Activated naive CD8-positive, alpha-beta T cell treated with anti-CD3 and anti-CD28 coated beads, Interleukin-2, amount 50 U/mL, for 24 hours (primary cell): ENCODE measurements at regions not wholly inside any gene's neighbourhood (a gene's known extent, or its start where the extent isn't known, plus 50 kb on each side); places are given as distances from the start of the nearest gene placed in this dataset.

ENCODE experiments used
- ATAC-seq: fragments of 150-1000 bp; cut with Tn5 transposase; one replicate; pipeline ENCODE4 v1.10.0; 2021
- DNase-seq: peaks from one replicate; pipeline ENCODE4 v3.0.0; 2021
- H3K27ac Mint-ChIP-seq: one replicate; pipeline ENCODE4 v1.8.0; 2021; ENCODE audit warnings: mild to moderate bottlenecking, mixed read lengths
- H3K27me3 Mint-ChIP-seq: one replicate; pipeline ENCODE4 v1.8.0; 2021; ENCODE audit warnings: mixed read lengths
- H3K36me3 Mint-ChIP-seq: one replicate; pipeline ENCODE4 v1.8.0; 2021; ENCODE audit warnings: low read depth, mixed read lengths
- H3K4me1 Mint-ChIP-seq: one replicate; pipeline ENCODE4 v1.8.0; 2021; ENCODE audit warnings: mixed read lengths
- H3K4me3 Mint-ChIP-seq: one replicate; pipeline ENCODE4 v1.8.0; 2021; ENCODE audit warnings: mild to moderate bottlenecking, moderate library complexity, mixed read lengths
- H3K9me3 Mint-ChIP-seq: one replicate; pipeline ENCODE4 v1.8.0; 2021; ENCODE audit warnings: mixed read lengths

DNA sequence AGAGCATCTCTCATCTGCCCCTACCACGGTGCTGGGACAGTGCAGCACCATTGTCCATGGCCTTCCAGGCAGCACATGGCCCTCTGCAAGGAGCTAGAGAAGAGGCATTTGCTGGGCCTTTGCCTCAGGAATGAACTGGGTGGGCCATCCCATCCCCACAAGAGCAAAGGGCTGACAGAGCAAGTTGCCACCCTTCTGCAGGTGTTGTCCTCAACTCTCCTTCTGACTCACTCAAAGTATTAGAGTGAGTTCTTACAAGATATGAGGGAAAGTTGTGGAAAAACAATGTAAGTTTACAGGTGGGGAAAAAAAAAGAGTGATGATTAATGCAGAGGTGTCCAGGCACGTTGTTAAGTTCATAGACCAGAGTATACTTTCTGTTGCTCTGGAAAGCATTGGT is 261.2 kb downstream of the SKIDA1 start:
- DNase-seq (no peak), ATAC-seq (peak; percentile 33)
- Mint-ChIP-seq H3K4me3 (no peak overlapping the region), H3K4me1 (no peaks in the 10 kb centered on the region), H3K36me3 (no peaks in the 10 kb centered on the region), H3K9me3 (no peaks in the 10 kb centered on the region), H3K27ac (no peak overlapping the region), H3K27me3 (peaks cover 1% of the 10 kb centered on the region)

DNA sequence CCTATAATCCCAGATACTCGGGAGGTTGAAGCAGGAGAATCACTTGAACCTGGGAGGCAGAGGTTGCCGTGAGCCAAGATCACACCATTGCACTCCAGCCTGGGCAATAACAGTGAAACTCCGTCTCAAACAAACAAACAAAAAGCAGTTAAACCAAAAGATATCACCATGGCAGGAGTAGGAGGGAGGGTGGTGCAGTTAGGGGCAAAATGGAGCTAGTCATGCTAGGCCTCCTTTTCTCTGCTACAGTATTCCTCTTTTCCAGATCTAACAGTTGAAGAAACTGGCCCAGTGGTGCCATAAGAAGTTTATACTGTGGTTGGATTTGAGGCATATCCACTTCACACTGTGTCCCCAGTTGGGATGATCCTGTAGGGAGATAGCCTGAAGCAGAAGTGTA is 261.6 kb downstream of the SKIDA1 start:
- Mint-ChIP-seq H3K9me3 (no peaks in the 10 kb centered on the region), H3K4me1 (no peaks in the 10 kb centered on the region), H3K27me3 (peaks cover 1% of the 10 kb centered on the region), H3K4me3 (no peak overlapping the region), H3K36me3 (no peaks in the 10 kb centered on the region), H3K27ac (no peak overlapping the region)
- no peak for DNase-seq
- ATAC-seq = no peak

DNA sequence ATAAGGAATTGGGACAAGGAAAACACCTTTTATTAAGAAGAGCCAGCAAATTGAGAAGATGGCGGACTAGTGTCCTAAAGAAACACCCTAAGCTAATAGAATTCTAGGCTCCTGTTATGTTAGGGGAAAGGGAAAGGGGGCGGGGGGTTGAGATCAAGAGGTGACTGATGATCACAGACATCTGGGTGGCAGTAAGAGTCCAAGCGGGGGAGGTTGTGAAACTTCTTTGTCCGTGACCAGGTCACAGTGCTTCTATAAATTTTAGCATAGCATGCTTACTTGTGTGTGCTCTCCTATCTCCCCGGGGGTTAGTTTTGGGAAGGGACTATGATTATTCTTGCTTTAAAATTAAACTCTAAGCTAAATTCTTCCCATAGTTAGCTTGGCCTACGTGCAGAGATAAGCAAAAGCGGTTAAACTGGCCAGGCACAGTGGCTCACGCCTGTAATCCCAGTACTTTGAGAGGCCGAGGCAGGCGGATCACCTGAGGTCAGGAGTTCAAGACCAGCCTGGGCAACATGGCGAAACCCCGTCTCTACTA is 262.1 kb downstream of the SKIDA1 start:
- no peaks in the 10 kb centered on the region for H3K36me3 Mint-ChIP-seq
- peaks cover 1% of the 10 kb centered on the region for H3K27me3 Mint-ChIP-seq
- DNase-seq = no peak
- no peaks in the 10 kb centered on the region for H3K9me3 Mint-ChIP-seq
- no peaks in the 10 kb centered on the region for H3K4me1 Mint-ChIP-seq
- no peak overlapping the region for H3K4me3 Mint-ChIP-seq
- ATAC-seq = no peak
- H3K27ac Mint-ChIP-seq = no peak overlapping the region

GRCh38 chr10:21261842-21262294 is 263.6 kb downstream of the SKIDA1 start:
- Mint-ChIP-seq H3K4me1 (no peaks in the 10 kb centered on the region), H3K27ac (no peak overlapping the region), H3K9me3 (no peaks in the 10 kb centered on the region), H3K4me3 (no peak overlapping the region), H3K36me3 (no peaks in the 10 kb centered on the region), H3K27me3 (peaks cover 1% of the 10 kb centered on the region)
- ATAC-seq (no peak), DNase-seq (no peak)

- H3K36me3 Mint-ChIP-seq = no peaks in the 10 kb centered on the region
- DNase-seq = no peak
- H3K4me3 Mint-ChIP-seq = no peak overlapping the region
- no peak overlapping the region for H3K27ac Mint-ChIP-seq
- H3K27me3 Mint-ChIP-seq = peaks cover 1% of the 10 kb centered on the region
- no peaks in the 10 kb centered on the region for H3K4me1 Mint-ChIP-seq
- ATAC-seq = no peak
- H3K9me3 Mint-ChIP-seq = no peaks in the 10 kb centered on the region
These were observed 264.9 kb downstream of the SKIDA1 start for GRCh38 chr10:21260506-21261149.

GRCh38 chr10:21260066-21260465 is 265.4 kb downstream of the SKIDA1 start:
- no peak for DNase-seq
- no peak overlapping the region for H3K4me3 Mint-ChIP-seq
- no peak for ATAC-seq
- H3K27me3 Mint-ChIP-seq = no peaks in the 10 kb centered on the region
- no peaks in the 10 kb centered on the region for H3K9me3 Mint-ChIP-seq
- no peaks in the 10 kb centered on the region for H3K4me1 Mint-ChIP-seq
- H3K36me3 Mint-ChIP-seq = no peaks in the 10 kb centered on the region
- no peak overlapping the region for H3K27ac Mint-ChIP-seq

GRCh38 chr10:21257919-21258318 is 267.6 kb downstream of the SKIDA1 start:
- H3K36me3 Mint-ChIP-seq = no peaks in the 10 kb centered on the region
- no peaks in the 10 kb centered on the region for H3K4me1 Mint-ChIP-seq
- no peak overlapping the region for H3K27ac Mint-ChIP-seq
- ATAC-seq (no peak), DNase-seq (no peak)
- no peak overlapping the region for H3K4me3 Mint-ChIP-seq
- H3K27me3 Mint-ChIP-seq = no peaks in the 10 kb centered on the region
- H3K9me3 Mint-ChIP-seq = no peaks in the 10 kb centered on the region

GRCh38 chr10:21257191-21257590 is 268.3 kb downstream of the SKIDA1 start:
- Mint-ChIP-seq H3K27ac (no peak overlapping the region), H3K27me3 (no peaks in the 10 kb centered on the region), H3K9me3 (no peaks in the 10 kb centered on the region), H3K36me3 (no peaks in the 10 kb centered on the region), H3K4me1 (no peaks in the 10 kb centered on the region), H3K4me3 (no peak overlapping the region)
- DNase-seq (no peak), ATAC-seq (no peak)

GRCh38 chr10:21249435-21249834 is 276.0 kb downstream of the SKIDA1 start:
- Mint-ChIP-seq H3K4me1 (no peaks in the 10 kb centered on the region), H3K4me3 (no peak overlapping the region), H3K36me3 (no peaks in the 10 kb centered on the region), H3K27ac (no peak overlapping the region), H3K27me3 (peaks cover 5% of the 10 kb centered on the region), H3K9me3 (no peaks in the 10 kb centered on the region)
- DNase-seq (no peak), ATAC-seq (no peak)

GRCh38 chr10:21247592-21247991 is 277.9 kb downstream of the SKIDA1 start:
- Mint-ChIP-seq H3K9me3 (no peaks in the 10 kb centered on the region), H3K27me3 (peaks cover 7% of the 10 kb centered on the region), H3K36me3 (no peaks in the 10 kb centered on the region), H3K4me1 (no peaks in the 10 kb centered on the region), H3K4me3 (no peak overlapping the region), H3K27ac (no peak overlapping the region)
- no peak for ATAC-seq
- no peak for DNase-seq

DNA sequence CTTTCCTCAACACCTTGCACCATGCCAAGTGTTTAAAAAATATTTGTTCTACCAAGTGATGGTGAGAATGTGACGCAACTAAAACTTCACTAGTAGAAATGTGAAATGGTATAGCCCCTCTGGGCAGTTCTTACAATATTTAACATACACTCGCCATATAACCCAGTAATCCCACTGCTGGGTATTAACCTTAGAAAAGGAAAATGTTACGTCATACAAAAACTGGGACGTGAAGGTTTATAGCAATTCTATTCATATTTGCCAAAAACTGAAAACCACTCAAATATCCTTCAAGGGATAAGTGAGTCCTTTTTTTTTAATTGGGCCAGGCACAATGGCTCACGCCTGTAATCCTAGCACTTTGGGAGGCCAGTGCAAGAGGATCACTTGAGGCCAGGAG is 279.3 kb downstream of the SKIDA1 start:
- Mint-ChIP-seq H3K4me1 (no peaks in the 10 kb centered on the region), H3K27ac (no peak overlapping the region), H3K36me3 (no peaks in the 10 kb centered on the region), H3K27me3 (peaks cover 7% of the 10 kb centered on the region), H3K9me3 (no peaks in the 10 kb centered on the region), H3K4me3 (no peak overlapping the region)
- DNase-seq (no peak), ATAC-seq (no peak)

- ATAC-seq (no peak), DNase-seq (no peak)
- H3K36me3 Mint-ChIP-seq = no peaks in the 10 kb centered on the region
- H3K4me3 Mint-ChIP-seq = no peak overlapping the region
- no peaks in the 10 kb centered on the region for H3K4me1 Mint-ChIP-seq
- H3K27ac Mint-ChIP-seq = no peak overlapping the region
- H3K27me3 Mint-ChIP-seq = peaks cover 5% of the 10 kb centered on the region
- no peaks in the 10 kb centered on the region for H3K9me3 Mint-ChIP-seq
These were observed 281.7 kb downstream of the SKIDA1 start for GRCh38 chr10:21243748-21244257.

DNA sequence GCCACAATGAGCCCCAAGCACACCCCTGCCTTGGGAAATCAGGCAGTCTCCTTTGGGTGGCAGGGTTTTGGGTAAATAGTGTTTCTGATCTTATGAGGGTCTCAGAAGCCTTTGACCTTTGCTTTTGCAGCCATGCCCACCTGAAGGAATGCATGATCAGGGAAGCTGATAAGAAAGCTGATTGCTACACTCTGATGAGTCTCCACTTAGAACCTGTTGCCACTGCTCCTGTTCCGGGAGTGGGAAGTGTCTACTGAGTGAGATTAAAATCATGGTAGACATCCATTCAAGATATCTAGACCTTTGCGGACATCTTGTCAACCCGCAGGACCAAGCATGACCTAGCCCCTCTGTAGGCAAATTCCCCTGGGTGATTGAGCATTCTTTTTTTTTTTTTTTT is 282.6 kb downstream of the SKIDA1 start:
- peaks cover 5% of the 10 kb centered on the region for H3K27me3 Mint-ChIP-seq
- ATAC-seq (no peak), DNase-seq (no peak)
- no peaks in the 10 kb centered on the region for H3K36me3 Mint-ChIP-seq
- H3K27ac Mint-ChIP-seq = no peak overlapping the region
- no peaks in the 10 kb centered on the region for H3K9me3 Mint-ChIP-seq
- H3K4me3 Mint-ChIP-seq = no peak overlapping the region
- H3K4me1 Mint-ChIP-seq = no peaks in the 10 kb centered on the region

DNA sequence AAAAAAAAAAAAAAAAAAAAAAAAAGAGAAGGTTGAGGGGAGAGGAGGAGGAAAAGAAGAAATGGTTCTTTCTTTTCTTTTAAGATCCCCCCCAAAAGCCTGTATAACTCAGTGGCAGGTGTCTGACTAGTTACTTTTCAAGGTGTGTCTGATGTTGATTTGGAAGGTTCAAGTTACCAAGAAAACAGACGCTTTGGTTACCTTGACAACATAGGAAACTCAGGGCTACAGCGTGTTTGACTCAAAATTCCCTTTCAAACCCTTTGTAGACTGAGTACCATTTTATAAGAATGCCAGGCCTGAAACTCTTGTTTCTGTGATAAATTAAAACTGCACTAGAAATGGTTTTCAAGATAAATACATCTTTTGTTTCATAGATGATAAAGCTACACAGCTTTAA is 286.8 kb downstream of the SKIDA1 start:
- H3K9me3 Mint-ChIP-seq = no peaks in the 10 kb centered on the region
- DNase-seq (no peak), ATAC-seq (no peak)
- no peaks in the 10 kb centered on the region for H3K36me3 Mint-ChIP-seq
- H3K4me1 Mint-ChIP-seq = no peaks in the 10 kb centered on the region
- H3K4me3 Mint-ChIP-seq = no peak overlapping the region
- H3K27me3 Mint-ChIP-seq = peaks cover 7% of the 10 kb centered on the region
- no peak overlapping the region for H3K27ac Mint-ChIP-seq

GRCh38 chr10:21238044-21238443 is 287.4 kb downstream of the SKIDA1 start:
- no peak for ATAC-seq
- no peak overlapping the region for H3K4me3 Mint-ChIP-seq
- peaks cover 6% of the 10 kb centered on the region for H3K27me3 Mint-ChIP-seq
- H3K36me3 Mint-ChIP-seq = no peaks in the 10 kb centered on the region
- no peak overlapping the region for H3K27ac Mint-ChIP-seq
- no peaks in the 10 kb centered on the region for H3K9me3 Mint-ChIP-seq
- DNase-seq = no peak
- H3K4me1 Mint-ChIP-seq = no peaks in the 10 kb centered on the region

DNA sequence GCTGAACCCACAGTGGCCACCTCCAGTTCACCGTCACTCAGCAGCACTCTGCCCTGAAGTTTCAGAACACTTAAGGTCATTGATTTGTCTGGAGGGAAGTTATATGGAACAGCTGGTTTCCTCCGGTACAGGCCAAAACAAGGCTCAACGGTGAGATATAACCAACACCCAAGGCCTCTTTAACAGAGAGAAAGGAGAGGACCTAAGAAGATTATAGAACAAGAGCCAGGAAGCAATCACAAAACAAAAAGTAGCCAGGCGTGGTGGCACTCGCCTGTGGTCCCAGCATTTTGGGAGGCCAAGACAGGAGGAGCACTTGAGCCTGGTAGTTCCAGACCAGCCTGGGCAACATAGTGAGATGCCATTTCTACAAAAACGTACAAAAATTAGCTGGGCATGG is 290.7 kb downstream of the SKIDA1 start:
- Mint-ChIP-seq H3K9me3 (peaks cover 7% of the 10 kb centered on the region), H3K4me3 (no peak overlapping the region), H3K36me3 (no peaks in the 10 kb centered on the region), H3K27ac (no peak overlapping the region), H3K4me1 (no peaks in the 10 kb centered on the region), H3K27me3 (peaks cover 6% of the 10 kb centered on the region)
- DNase-seq (no peak), ATAC-seq (no peak)
